Amniotic stem cell (primary cell): ENCODE measurements at regions not wholly inside any gene's neighbourhood (a gene's known extent, or its start where the extent isn't known, plus 50 kb on each side); places are given as distances from the start of the nearest gene placed in this dataset.

Experiments used
- DNase-seq: peaks from one replicate; lab custom pipeline; 2025; lab: John Stamatoyannopoulos, UW

- DNase-seq = no peak
Observed at GRCh38 chr6:164152611-164153010, 738.1 kb downstream of the QKI start.

- DNase-seq = no peak
Observed at GRCh38 chr6:164151161-164152120, 736.9 kb downstream of the QKI start.

DNA sequence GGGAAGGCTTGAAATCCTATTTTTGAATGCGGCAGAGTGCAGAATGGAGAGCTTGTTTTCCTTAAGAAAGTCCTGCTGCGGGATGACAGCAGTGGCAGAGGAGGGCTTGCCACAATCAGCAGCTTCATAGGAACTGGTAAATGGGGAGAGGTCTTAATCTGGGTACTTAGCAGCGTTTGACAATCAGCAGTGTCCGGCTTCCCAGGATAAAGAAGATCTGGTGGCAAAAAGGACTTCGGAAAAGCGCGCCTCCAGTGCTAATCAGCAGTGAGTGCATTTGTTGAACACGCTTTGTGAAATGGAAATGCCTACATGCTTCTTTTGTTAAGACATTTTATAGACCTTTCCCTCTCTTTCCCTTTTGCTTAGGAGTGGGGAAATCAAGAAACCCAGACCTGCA, 735.7 kb downstream of the QKI start:
- DNase-seq = no peak

DNA sequence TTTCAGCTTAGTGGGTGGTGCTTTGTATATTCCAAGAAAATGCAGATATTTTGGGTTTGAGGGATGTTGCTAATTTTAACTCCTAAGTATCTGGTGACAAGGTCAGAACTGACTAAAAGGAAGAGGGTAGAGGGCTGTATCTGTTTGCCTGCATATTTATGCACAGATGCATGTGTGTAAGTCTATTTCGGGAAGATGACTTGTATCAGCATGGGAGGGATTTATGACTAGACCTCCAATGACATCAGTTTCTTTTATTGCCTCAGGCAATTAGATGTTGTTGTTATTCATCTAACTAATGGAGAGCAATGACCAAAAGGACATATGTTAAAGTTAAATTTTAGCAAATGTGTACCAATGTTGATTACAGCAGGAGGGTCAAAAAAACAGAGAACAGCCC, 734.3 kb downstream of the QKI start:
- DNase-seq = no peak

DNA sequence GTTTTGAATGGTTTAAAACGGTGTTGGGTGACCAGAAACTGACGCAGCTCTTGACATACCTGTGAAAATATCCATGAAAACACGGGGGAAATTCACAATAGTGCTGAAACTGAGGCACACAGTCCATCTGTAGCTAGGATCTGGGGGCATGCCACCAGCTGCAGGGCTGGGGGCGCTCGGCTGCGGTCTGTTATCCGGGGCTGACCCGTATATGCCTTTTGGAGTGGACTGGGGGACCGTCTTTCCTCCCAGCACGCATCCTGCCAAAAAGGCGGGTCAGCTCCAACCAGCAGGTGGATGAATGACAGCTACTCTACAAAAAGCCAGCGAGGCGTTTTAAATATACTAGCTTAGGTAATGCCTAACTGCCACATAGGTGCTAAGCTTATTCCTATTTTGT, 729.8 kb downstream of the QKI start:
- DNase-seq = no peak

- no peak for DNase-seq
Observed at GRCh38 chr6:164142322-164142721, 727.8 kb downstream of the QKI start.

DNA sequence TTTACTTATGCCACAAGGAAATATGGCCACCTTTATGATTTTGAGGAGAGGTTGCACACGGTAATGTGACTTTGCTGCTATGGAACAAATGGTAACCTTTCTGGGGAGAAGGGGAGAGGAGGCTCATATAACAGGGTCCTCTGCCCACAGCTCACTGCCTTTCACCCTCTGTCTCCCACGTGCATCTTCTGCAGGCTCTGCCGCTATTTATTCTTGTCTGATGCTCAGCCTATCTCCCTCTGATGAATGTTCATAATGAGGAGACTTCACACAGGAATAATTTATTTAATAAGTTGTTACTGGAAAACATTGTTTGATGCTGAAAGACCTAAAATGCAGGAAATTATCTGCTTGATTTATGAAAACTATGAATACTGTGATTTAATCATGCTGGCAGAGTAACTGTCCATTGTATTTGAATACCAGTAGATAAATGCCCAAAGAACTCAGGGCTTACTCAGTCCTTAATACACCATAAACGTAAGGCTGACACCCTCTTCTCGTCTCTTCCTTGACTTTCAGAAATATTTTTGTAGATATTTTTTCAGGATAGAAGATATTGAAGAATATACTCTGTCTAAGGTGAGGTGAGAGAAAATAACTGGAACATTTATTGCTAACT, 721.1 kb downstream of the QKI start:
- DNase-seq = no peak

- no peak for DNase-seq
Observed at GRCh38 chr6:164133095-164133494, 718.6 kb downstream of the QKI start.

- DNase-seq = no peak
Observed at GRCh38 chr6:164130585-164130984, 716.1 kb downstream of the QKI start.

GRCh38 chr6:164130151-164130550, 715.6 kb downstream of the QKI start:
- DNase-seq = no peak

DNA sequence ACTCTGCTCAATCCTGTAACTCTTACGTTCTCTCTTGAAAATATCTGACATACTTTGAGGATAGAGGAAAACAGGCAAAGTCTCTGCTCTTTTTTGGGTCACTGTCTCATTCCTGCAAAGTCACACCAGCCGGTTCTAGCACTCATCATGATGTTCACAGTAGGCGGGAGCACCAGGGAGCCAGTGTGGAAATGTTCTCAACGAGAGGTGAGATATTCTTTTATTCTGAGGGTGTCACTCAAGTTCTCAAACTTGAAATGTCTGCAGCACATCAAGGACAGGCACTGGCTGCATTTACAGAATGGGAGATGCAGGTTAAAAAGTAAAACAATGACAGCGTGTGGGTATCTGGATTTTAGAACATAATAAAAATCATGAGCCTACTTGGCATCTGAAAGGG, 714.7 kb downstream of the QKI start:
- DNase-seq = no peak

- DNase-seq = no peak
Observed at GRCh38 chr6:164128101-164128500, 713.6 kb downstream of the QKI start.

DNA sequence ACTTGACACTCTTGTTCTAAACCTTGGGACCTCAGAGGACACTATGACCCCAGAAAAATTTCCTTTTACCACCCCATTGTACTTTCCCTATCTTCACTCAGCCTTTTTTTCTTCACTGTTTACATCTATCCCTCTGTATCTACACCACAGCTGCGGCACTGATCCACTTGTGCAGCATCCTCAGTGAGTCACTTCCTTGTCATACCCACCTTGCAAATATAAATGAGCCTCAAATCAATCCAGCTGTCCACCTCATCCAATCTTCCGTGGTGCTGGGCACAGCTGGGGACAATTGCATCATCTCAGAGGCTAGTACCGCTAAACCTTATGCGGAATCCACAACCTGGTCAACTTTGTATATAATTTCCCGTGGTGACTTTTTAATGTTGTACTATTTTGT, 710.5 kb downstream of the QKI start:
- DNase-seq = no peak

DNA sequence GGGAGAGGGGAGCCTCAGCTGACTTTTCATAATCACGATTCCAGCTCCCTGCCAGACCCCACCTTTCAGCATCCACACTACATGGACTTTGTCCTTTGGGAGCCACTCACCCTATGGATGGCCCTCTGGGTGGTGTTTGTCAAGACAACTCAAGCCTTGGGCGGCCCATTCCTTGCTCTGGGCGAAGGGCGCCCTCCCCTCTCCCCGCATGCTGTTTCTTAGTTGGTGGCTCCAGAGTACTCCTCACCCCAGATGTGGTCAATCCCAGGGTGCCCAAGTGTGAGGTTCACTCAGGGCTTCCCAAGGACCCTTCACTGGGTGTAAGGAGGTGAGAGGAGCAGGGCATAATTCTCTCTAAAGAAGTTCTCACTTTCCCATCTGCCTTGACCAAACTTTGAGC, 710.0 kb downstream of the QKI start:
- DNase-seq = no peak

DNA sequence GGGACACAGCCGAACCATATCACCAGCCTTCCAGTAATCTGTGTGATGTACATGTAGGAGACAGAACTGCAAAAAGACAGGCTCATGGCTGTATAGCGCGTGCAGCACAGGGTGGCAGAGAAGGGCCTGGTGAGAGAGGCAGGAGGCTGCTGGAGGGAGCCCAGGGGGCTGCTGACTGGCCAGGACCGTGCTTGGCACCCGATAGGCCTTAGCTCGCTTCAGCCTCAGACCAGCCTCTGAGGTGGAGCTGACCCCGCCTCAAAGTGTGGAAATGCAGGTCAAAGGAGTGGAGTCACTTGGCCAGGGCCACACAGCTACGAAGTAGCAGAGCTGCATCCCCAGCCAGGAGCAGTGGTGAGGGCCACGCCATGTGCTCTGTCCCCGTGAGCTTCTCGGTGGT, 707.6 kb downstream of the QKI start:
- DNase-seq = no peak

- no peak for DNase-seq
Observed at GRCh38 chr6:164121527-164121926, 707.0 kb downstream of the QKI start.

DNA sequence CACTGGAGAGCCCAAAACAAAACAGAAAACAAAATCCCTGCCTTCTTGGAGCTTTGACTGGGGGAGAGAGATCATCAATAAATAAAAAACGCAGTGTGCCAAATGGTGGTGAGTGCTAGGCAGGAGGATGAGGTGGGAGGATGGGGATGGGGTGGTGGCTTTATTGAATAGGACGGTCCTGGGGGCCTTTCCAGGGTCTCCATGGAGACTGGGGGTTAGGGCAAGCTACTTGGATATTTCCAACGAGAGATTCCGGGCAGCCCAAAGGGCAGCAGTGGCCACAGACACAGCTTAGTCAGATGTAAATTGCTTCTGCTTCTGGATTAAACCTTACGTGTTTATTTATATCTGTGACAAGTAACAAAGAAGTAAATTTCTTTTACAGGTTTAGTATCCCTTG, 700.1 kb downstream of the QKI start:
- no peak for DNase-seq

DNA sequence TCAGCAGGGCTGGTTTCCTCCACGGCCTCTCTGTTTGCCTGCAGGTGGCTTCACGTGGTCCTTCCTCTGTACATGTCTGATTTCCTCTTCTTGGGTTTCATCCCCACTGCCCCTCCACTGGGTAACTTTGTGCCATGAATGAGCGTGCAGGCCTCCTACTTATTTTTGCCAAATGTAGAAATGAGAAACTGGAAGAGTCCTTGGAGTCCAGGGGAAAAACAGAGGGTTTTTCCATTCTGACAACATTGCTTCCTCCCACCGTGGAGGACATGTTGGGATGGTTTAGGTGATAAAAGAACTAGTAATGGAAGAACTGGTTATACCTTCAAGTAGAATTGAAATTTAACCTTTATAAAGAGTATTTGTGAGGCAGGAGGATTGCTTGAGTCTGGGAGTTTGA, 699.5 kb downstream of the QKI start:
- no peak for DNase-seq

- DNase-seq = no peak
Observed at GRCh38 chr6:164113637-164114036, 699.1 kb downstream of the QKI start.

DNA sequence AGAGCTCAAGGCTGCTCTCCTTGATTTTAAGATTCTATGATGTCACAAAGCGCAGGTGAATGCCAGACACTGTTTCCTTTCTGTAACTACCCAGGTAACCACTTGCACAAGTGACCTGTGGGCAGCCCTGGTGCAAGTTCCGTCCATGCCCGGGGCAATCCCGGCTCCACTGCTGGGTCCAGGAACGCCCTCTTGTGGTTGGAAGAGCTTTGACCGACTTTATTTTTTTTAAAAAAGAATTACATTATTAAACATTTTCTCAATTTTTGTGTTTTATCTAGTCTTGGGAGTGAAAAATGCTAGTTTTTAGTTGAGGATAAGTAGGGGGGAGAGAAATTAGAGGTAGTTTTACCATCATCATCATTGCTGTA, 695.2 kb downstream of the QKI start:
- no peak for DNase-seq

DNA sequence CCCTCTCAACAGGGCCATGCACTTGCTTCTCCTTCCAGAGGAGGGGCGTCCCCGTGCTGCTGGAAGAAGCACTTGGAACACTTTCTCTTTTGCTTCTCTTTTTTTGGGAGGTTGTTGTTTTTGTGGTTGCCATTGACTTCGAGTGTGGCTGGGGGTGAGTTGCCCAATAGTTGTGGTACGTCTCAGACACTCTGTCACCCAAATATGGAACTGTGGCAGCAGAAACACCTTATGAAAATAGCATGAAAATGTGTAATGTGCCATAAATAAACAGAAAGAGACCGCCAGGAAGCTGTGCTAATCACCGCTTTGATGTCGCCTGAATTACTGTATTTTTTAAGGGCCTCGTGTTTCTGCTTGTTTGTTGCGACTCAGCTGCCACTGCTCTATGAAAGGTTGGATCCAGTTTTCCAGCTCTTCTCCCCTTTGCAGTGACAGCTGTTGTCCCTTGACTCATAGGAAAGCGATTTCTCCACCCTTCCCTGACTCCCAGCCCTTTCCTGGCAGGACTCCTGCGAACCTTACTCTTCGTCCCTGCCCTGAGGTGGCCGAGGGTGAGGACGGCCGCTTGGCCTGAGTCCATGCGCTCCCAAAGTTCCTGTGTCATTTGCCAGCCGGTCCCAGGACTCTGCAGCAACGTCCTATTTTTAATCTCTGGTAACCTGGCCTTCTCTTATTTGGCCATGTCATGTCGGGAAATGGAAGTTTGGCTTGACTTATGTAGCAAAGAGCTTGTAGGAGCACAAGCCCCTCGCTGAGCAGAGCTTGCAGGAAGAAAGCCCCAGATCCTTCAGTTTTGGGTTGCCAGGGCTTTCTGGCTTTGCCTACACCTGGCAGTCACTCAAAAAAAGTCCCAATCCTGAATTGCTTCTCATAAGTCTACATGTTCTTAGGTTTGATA, 694.6 kb downstream of the QKI start:
- no peak for DNase-seq

- DNase-seq = no peak
Observed at GRCh38 chr6:164108092-164108491, 693.6 kb downstream of the QKI start.
